K562 (cell line): ENCODE measurements at regions not wholly inside any gene's neighbourhood (a gene's known extent, or its start where the extent isn't known, plus 50 kb on each side); places are given as distances from the start of the nearest gene placed in this dataset.

Source experiments
- ATAC-seq: fragments of 200-7000 bp; cut with Tn5 transposase; 3 replicates; pipeline ENCODE4 v1.9.1; 2020; ENCODE audit warnings: moderate library complexity
- BruUV-seq: library from RNA; stranded (reverse); fragments of 400-500 nt; replicated peaks from 2 replicates; lab custom pipeline; 2021; lab: Mats Ljungman, UMichigan
- CTCF ChIA-PET: fragments of 300-600 bp; formaldehyde crosslinking; extraction: SDS; loops from one replicate; lab custom pipeline; 2021; ENCODE audit warnings: low intra/inter-chr PET ratio; lab: Yijun Ruan, JAX
- POLR2A ChIA-PET: fragments of 300-600, 350-650 bp; sonication (Branson Sonifier 250); formaldehyde crosslinking; extraction: SDS; loops from one replicate; lab custom pipeline; 2021; ENCODE audit warnings: antibody characterized with exemption, inconsistent platforms; lab: Yijun Ruan, JAX
- DNase-seq, 4 experiments: peaks; one replicate each; pipeline versions ENCODE4 v3.0.0 to v3.0.0-alpha.2; 2011 to 2018; ENCODE audit warnings: low spot score in 3 of 4, mixed read lengths in 3 of 4; ENCODE audit errors: extremely low read depth in 1 of 4
- FAIRE-seq: peaks from 2 replicates; lab custom pipeline; 2011; peaks lifted over from hg19 to GRCh38; lab: Jason Lieb, UNC
- H2AFZ ChIP-seq: 2 replicates; pipeline ENCODE4 v1.6.0; 2011; ENCODE audit warnings: low read depth, low read length, control low read depth, inconsistent platforms
- H3K27ac ChIP-seq: fragments of 200-600 bp; 3 replicates; pipeline ENCODE4 v1.8.0; 2011; ENCODE audit warnings: low read depth, mild to moderate bottlenecking, control low read depth, inconsistent platforms, low read length, moderate library complexity, mixed read lengths; ENCODE audit errors: extremely low read depth
- H3K27me3 ChIP-seq, 2 experiments: fragments of 300-600 bp in 1 of 2; 2 replicates in 1 of 2; 3 replicates in 1 of 2; pipeline versions ENCODE4 v1.6.0 to v1.8.0; 2011; ENCODE audit warnings: inconsistent platforms in 2 of 2, low read length in 2 of 2, mild to moderate bottlenecking in 1 of 2, mixed read lengths in 1 of 2, moderate library complexity in 1 of 2; ENCODE audit not compliant: control insufficient read depth in 2 of 2, insufficient read depth in 2 of 2
- H3K36me3 ChIP-seq: fragments of 300-600 bp; 3 replicates; pipeline ENCODE4 v1.8.0; 2011; ENCODE audit warnings: mild to moderate bottlenecking, low read length, inconsistent platforms; ENCODE audit not compliant: control insufficient read depth, insufficient read depth
- H3K4me1 ChIP-seq, 2 experiments: fragments of 200-600 bp in 1 of 2; replicated peaks in 1 of 2; 2 replicates in 1 of 2; 3 replicates in 1 of 2; pipeline versions ENCODE4 v1.5.1 to v1.8.0; 2011; ENCODE audit warnings: inconsistent platforms in 2 of 2, low read length in 2 of 2, mild to moderate bottlenecking in 1 of 2, mixed read lengths in 1 of 2, moderate library complexity in 1 of 2; ENCODE audit not compliant: control insufficient read depth in 2 of 2, insufficient read depth in 2 of 2
- H3K4me2 ChIP-seq: 2 replicates; pipeline ENCODE4 v1.6.1; 2011; ENCODE audit warnings: low read length, control low read depth, inconsistent platforms, mixed read lengths; ENCODE audit not compliant: insufficient read depth
- H3K4me3 ChIP-seq: fragments of 200-600 bp; sonication (generic), shearing (Covaris generic); 2 replicates; pipeline ENCODE4 v1.5.1; 2016; ENCODE audit warnings: control low read depth, inconsistent platforms
- H3K79me2 ChIP-seq: fragments of 200-600 bp; 3 replicates; pipeline ENCODE4 v1.8.0; 2011; ENCODE audit warnings: low read length, inconsistent platforms; ENCODE audit not compliant: control insufficient read depth, insufficient read depth
- H3K9ac ChIP-seq, 2 experiments: 2 replicates each; pipeline versions ENCODE4 v1.6.0 to v1.6.1; 2011; ENCODE audit warnings: low read depth in 2 of 2, low read length in 2 of 2, control low read depth in 1 of 2, inconsistent platforms in 1 of 2, mild to moderate bottlenecking in 1 of 2, mixed read lengths in 1 of 2; ENCODE audit not compliant: insufficient read depth in 1 of 2
- H3K9me1 ChIP-seq: one replicate; pipeline ENCODE4 v1.6.0; 2011; ENCODE audit warnings: inconsistent platforms, mild to moderate bottlenecking, low read length, moderate library complexity; ENCODE audit not compliant: control insufficient read depth, insufficient read depth
- H3K9me3 ChIP-seq: replicated peaks from 2 replicates; pipeline ENCODE4 v1.5.1; 2011; ENCODE audit warnings: low read depth, low read length, inconsistent platforms; ENCODE audit not compliant: control insufficient read depth, insufficient read depth
- H4K20me1 ChIP-seq: replicated peaks from 2 replicates; pipeline ENCODE4 v1.6.1; 2011; ENCODE audit warnings: low read length, inconsistent platforms, mixed read lengths; ENCODE audit not compliant: control insufficient read depth, insufficient read depth
- ARID3A ChIP-seq: IDR thresholded peaks from 2 replicates; pipeline ENCODE4 v1.6.1; 2012; ENCODE audit warnings: low read depth, low read length, improper control_type of control experiment, borderline replicate concordance
- CBFA2T2 ChIP-seq: fragments of 450-650 bp; conservative IDR thresholded peaks from 2 replicates; pipeline ENCODE4 v1.6.1; 2017; ENCODE audit warnings: mild to moderate bottlenecking
- WGBS: fragments of 100-300 bp; shearing (Covaris generic); methylation state at CpG from one replicate; pipeline ENCODE4 v1.1.6; 2016; ENCODE audit warnings: low coverage, mixed read lengths; ENCODE audit not compliant: insufficient coverage; ENCODE audit errors: missing lambda C conversion rate; 5-methylcytosine and 5-hydroxymethylcytosine counted together
- in situ Hi-C: fragments of 300-500 bp; cut with MboI; formaldehyde crosslinking; loops from 4 replicates; pipeline ENCODE4 v1.15.0; 2018; ENCODE audit warnings: inconsistent platforms, mixed read lengths
- intact Hi-C: fragments of 100-400 bp; cut with micrococcal nuclease; formaldehyde crosslinking; loops from 2 replicates; pipeline ENCODE4 v1.14.2; 2022
- TF ChIP-seq, protein P1 (sequence below), 3 experiments: fragments of 200-800 bp in 1 of 3; fragments of 250-450 bp in 1 of 3; fragments of 450-650 bp in 1 of 3; sonication (Bioruptor Pico) in 1 of 3; sonication (Bioruptor generic) in 1 of 3; formaldehyde crosslinking in 1 of 3; IDR thresholded peaks; 2 replicates each; pipeline versions ENCODE4 v1.6.1 to v1.8.0; 2016 to 2022; ENCODE audit warnings: mild to moderate bottlenecking in 2 of 3, missing genetic modification characterization in 2 of 3, missing compliant biosample characterization in 1 of 3, moderate library complexity in 1 of 3

DNA sequence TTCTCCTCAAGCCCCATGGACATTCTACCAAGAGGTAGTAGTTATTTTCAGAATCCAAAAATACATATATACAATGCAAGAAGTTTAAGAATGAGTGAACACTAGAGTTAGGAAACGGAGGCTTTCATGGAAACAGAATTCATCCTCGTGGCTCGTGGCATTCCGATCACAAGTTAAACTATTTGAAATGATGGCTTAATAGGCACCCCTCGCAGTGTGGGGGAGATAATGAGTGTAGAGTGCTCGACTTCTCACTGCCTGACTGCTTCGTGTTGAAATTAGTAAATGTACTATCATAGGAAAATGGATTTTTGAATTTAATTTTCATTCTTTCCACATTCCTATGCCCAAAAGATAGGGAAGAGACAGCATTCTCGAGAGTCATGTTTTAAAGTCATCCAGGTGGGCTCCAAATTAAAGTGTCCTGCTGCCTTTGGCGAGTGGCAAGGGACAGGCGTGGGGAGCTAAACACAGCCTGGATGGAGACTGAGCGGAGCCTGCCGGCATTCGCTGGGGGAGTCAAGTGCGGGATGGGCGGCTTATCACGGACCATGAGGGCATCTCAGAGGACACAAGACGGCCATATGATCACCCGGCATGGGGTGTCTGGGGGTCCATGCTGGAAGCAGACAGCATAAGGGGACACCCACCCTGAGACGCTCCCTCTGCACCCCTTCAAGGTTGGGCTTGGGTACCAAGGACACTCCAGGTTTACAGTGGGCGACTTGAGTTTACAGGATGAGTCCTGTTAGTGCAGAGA is 165.2 kb downstream of the TEX29 start:
- H3K9me3 ChIP-seq: no peaks in the 10 kb centered on the region
- in situ Hi-C loops: loop anchor here (25.0 kb wide), 1 partner anchor 1127 kb away; no protein-coding TSS in a partner anchor
- DNase-seq (no peak), ATAC-seq (no peak), FAIRE-seq (no peak)
- no peak overlapping the region for H3K27ac ChIP-seq
- H3K4me3 ChIP-seq: no peak overlapping the region
- ChIA-PET CTCF (no interaction called here), POLR2A (no interaction called here)
- WGBS: 1% methylated on average over 10 of the region's 20 CpGs
- BruUV-seq: no TSS peak
- no peaks in the 10 kb centered on the region for H4K20me1 ChIP-seq
- intact Hi-C loops: no loop called here
- H3K27me3 ChIP-seq: peaks cover 0 to 28% of the 10 kb centered on the region in 2 experiments; a peak in 2 of 5 replicates
- H3K4me1 ChIP-seq: no peaks in the 10 kb centered on the region
- H3K9ac ChIP-seq: no peak overlapping the region
- H3K79me2 ChIP-seq: no peaks in the 10 kb centered on the region
- H2AFZ ChIP-seq: no peak overlapping the region
- no peaks in the 10 kb centered on the region for H3K9me1 ChIP-seq
- H3K4me2 ChIP-seq: no peak overlapping the region
- no peaks in the 10 kb centered on the region for H3K36me3 ChIP-seq
- TF ChIP-seq, protein P1, sequence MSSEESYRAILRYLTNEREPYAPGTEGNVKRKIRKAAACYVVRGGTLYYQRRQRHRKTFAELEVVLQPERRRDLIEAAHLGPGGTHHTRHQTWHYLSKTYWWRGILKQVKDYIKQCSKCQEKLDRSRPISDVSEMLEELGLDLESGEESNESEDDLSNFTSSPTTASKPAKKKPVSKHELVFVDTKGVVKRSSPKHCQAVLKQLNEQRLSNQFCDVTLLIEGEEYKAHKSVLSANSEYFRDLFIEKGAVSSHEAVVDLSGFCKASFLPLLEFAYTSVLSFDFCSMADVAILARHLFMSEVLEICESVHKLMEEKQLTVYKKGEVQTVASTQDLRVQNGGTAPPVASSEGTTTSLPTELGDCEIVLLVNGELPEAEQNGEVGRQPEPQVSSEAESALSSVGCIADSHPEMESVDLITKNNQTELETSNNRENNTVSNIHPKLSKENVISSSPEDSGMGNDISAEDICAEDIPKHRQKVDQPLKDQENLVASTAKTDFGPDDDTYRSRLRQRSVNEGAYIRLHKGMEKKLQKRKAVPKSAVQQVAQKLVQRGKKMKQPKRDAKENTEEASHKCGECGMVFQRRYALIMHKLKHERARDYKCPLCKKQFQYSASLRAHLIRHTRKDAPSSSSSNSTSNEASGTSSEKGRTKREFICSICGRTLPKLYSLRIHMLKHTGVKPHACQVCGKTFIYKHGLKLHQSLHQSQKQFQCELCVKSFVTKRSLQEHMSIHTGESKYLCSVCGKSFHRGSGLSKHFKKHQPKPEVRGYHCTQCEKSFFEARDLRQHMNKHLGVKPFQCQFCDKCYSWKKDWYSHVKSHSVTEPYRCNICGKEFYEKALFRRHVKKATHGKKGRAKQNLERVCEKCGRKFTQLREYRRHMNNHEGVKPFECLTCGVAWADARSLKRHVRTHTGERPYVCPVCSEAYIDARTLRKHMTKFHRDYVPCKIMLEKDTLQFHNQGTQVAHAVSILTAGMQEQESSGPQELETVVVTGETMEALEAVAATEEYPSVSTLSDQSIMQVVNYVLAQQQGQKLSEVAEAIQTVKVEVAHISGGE (CRISPR knock-in tag; IDR thresholded peaks at IDR 0.05): no peak
- TF ChIP-seq ARID3A: no peak
- no peak for TF ChIP-seq CBFA2T2
